ENCODE measurements at regions not wholly inside any gene's neighbourhood (a gene's known extent, or its start where the extent isn't known, plus 50 kb on each side); places are given as distances from the start of the nearest gene placed in this dataset.

- Histone ChIP-seq H3K9me3 (peaks cover 0 to 3% (median 0%) of the 10 kb centered on the region in 8 donors), H3K4me3 (no peak overlapping the region), H3K27ac (no peak overlapping the region), H3K36me3 (no peaks in the 10 kb centered on the region), H3K27me3 (replicated peaks in 1 of 7) (no peaks in the 10 kb centered on the region), H3K4me1 (no peaks in the 10 kb centered on the region)
- TF ChIP-seq POLR2AphosphoS5 (IDR thresholded peaks at IDR 0.05), result no peak
- TF ChIP-seq POLR2A (IDR thresholded peaks at IDR 0.05), result no peak
- TF ChIP-seq, protein P1, sequence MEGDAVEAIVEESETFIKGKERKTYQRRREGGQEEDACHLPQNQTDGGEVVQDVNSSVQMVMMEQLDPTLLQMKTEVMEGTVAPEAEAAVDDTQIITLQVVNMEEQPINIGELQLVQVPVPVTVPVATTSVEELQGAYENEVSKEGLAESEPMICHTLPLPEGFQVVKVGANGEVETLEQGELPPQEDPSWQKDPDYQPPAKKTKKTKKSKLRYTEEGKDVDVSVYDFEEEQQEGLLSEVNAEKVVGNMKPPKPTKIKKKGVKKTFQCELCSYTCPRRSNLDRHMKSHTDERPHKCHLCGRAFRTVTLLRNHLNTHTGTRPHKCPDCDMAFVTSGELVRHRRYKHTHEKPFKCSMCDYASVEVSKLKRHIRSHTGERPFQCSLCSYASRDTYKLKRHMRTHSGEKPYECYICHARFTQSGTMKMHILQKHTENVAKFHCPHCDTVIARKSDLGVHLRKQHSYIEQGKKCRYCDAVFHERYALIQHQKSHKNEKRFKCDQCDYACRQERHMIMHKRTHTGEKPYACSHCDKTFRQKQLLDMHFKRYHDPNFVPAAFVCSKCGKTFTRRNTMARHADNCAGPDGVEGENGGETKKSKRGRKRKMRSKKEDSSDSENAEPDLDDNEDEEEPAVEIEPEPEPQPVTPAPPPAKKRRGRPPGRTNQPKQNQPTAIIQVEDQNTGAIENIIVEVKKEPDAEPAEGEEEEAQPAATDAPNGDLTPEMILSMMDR (IDR thresholded peaks at IDR 0.05 in 8 of 11, conservative IDR thresholded peaks at IDR 0.05 in 3 of 11), result no peak
- no peak for DNase-seq
- intact Hi-C loops (cut with DNase I; ENCODE audit: low total_unique reads), result no loop called here
- WGBS, 5 donors, result 61 to 69% (median 66%) methylated on average over 2 of the region's 2 CpGs
These were observed 232.1 kb upstream of the ATP10B start for GRCh38 chr5:161084115-161084514.

- H3K9me3 ChIP-seq, result peaks cover 0 to 4% (median 0%) of the 10 kb centered on the region in 8 donors
- no peak overlapping the region for H3K27ac ChIP-seq
- H3K27me3 ChIP-seq (replicated peaks in 1 of 7), result no peaks in the 10 kb centered on the region
- WGBS, 5 donors, result 49 to 64% (median 56%) methylated on average over 4 of the region's 4 CpGs
- no peaks in the 10 kb centered on the region for H3K4me1 ChIP-seq
- no peak overlapping the region for H3K4me3 ChIP-seq
- no peaks in the 10 kb centered on the region for H3K36me3 ChIP-seq
- intact Hi-C loops (cut with DNase I; ENCODE audit: low total_unique reads), result no loop called here
- DNase-seq, result no peak
- TF ChIP-seq POLR2A (IDR thresholded peaks at IDR 0.05) (no peak), POLR2AphosphoS5 (IDR thresholded peaks at IDR 0.05) (no peak)
- TF ChIP-seq, protein P1 (IDR thresholded peaks at IDR 0.05 in 8 of 11, conservative IDR thresholded peaks at IDR 0.05 in 3 of 11), result no peak
These were observed 226.8 kb upstream of the ATP10B start for GRCh38 chr5:161078793-161079192.

DNA sequence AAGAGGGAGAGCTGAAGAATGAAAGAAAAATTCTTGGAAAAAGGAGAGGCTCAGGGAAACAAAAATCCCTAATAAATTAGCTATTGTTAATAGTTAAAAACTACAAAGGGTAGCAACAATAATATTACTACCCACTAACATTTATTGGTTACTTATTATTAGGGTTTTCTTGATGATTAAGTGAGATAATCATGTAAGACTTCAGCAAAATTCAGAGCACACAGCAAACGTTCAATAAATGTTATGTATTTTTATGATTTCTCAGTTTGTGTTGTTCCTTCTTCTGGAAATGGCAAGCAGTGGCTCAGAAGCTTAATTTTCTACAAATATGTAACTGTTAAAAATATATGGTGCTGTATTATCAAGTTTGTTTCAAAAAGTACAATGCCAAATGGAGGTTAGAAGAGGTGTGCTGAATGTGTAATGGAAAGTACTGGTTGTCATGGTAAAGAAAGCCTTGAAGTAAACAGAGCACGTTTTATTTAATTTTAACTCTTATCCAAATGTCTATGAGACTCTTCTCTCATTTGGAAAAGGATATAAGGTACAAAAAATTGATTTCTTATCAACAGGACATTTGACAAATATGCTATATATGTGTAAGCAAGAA, 226.0 kb upstream of the ATP10B start:
- no peak for TF ChIP-seq POLR2AphosphoS5 (IDR thresholded peaks at IDR 0.05)
- Histone ChIP-seq H3K27me3 (replicated peaks in 1 of 7) (no peaks in the 10 kb centered on the region), H3K4me1 (no peaks in the 10 kb centered on the region), H3K4me3 (no peak overlapping the region), H3K9me3 (peaks cover 0 to 4% (median 0%) of the 10 kb centered on the region in 8 donors), H3K36me3 (no peaks in the 10 kb centered on the region), H3K27ac (no peak overlapping the region)
- DNase-seq, result no peak
- 58 to 67% (median 61%) methylated on average over 2 of the region's 2 CpGs for WGBS, 5 donors
- intact Hi-C loops (cut with DNase I; ENCODE audit: low total_unique reads), result no loop called here

DNA sequence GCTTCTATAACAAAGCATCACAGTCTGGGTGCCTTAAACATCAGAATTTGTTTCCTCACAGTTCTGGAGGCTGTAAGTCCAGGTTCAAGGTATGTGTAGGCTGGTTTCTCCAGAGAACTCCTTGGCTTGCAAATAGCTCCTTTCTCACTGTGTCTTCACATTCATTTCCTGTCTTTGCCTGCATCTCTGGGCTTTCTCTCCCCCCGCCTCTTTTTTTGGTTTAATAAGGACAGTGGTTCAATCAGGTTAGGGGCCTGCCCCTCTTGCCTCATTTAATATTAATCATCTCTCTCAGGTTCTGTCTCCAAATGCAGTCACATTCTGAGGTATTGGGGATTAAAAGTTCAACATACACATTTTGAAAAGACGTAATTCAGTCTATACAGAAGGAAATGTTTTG, 225.5 kb upstream of the ATP10B start:
- intact Hi-C loops (cut with DNase I; ENCODE audit: low total_unique reads), result no loop called here
- 76 to 90% (median 80%) methylated on average over 2 of the region's 2 CpGs for WGBS, 5 donors
- no peak overlapping the region for H3K4me3 ChIP-seq

More for the DNA sequence above, 225.5 kb upstream of the ATP10B start:
- Histone ChIP-seq H3K4me1 (no peaks in the 10 kb centered on the region), H3K27ac (no peak overlapping the region), H3K27me3 (replicated peaks in 1 of 7) (no peaks in the 10 kb centered on the region), H3K9me3 (peaks cover 0 to 4% (median 0%) of the 10 kb centered on the region in 8 donors), H3K36me3 (no peaks in the 10 kb centered on the region)
- DNase-seq, result no peak
- no peak for TF ChIP-seq POLR2AphosphoS5 (IDR thresholded peaks at IDR 0.05)
- no peak for TF ChIP-seq POLR2A (IDR thresholded peaks at IDR 0.05)
- TF ChIP-seq, protein P1 (IDR thresholded peaks at IDR 0.05 in 8 of 11, conservative IDR thresholded peaks at IDR 0.05 in 3 of 11), result no peak

Data from spleen (tissue), 11 donors.